RPMI7951 (cell line): ENCODE measurements at regions not wholly inside any gene's neighbourhood (a gene's known extent, or its start where the extent isn't known, plus 50 kb on each side); places are given as distances from the start of the nearest gene placed in this dataset.
"Not testable (repeated sequence)": the region's sequence is repeated elsewhere in the genome, so short reads cannot be mapped to it uniquely, and the experiment has no call there.

Experiments used
- DNase-seq: peaks from one replicate; pipeline ENCODE4 v3.0.0-alpha.2; 2012; ENCODE audit warnings: low read depth

DNA sequence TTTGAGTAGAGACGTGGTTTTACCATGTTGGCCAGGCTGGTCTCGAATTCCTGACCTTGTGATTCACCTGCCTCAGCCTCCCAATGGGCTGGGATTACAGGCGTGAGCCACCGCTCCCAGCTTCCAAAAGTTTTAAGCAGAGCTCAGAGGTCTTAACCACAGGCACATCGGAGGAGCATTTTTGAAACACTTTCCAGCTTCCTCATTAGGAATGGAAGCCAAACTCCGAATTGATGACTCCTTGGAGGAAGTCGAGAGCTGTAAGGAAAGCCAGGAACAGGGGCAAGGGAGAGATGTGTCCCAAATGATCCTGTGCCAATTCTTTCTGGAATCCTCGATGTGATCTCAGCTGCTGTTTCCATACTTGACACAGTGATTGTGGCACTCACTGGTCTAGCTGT lies 56.2 kb upstream of the CCZ1B start:
- peak; percentile 15 for DNase-seq

GRCh38 chr7:6883756-6884155 lies 57.7 kb upstream of the CCZ1B start:
- not testable (repeated sequence) for DNase-seq

DNA sequence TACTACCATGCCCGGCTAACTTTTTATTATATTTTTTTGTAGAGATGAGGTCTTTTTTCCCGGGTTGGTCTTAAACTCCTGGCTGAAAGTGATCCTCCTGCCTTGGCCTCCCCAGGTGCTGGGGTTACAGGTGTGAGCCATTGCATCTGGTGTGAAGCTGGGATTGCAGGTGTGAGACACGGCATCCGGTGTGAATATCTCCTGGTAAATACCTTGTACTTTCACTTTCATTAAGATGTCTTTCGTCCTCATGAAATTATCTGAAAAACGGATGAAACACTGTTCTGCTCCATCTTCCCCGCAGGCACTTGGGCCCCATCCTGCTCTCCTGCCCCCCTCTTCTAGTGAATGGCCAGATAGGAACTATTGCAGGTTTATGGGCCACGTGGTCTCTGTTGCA lies 60.1 kb upstream of the CCZ1B start:
- DNase-seq, result no peak

DNA sequence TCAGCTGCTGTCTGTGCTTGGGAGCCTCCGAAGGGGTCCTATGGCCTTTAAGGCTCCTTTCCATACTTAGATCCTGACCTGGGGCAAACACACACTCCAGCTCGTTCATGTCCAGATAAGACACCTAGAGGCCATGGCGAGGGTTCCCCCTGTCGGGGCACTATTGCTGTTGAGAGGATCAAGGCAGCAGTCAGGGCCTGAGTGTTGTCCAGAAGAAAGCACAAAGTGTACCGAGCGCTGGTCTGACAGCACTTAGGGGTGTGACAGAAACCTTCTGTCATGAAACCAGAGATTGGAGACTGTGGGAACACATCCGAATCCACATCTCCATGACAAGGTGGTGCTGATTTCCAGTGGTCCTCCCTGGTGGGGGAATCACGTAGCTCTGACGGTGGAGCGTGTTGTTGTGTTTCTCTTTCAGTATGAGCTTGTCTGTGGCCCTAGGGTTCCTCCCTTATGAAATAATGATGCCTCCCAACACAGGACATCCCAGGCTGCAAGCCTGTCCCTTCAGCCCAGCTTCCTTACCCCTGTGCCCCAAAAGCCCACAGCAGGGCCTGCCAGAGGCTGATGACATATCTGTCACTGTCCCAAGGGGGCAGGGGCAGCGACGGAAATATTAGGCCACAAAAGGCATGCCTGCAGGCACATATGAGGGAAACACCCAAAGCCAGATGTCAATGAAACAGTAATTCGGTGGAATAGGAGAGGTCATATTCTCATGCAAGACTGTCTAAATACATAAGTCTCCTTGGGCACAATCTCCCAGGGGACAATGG lies 62.4 kb upstream of the CCZ1B start:
- not testable (repeated sequence) for DNase-seq

- no peak for DNase-seq
Observed at GRCh38 chr7:6889252-6889812, 63.3 kb upstream of the CCZ1B start.

- DNase-seq, result not testable (repeated sequence)
Observed at GRCh38 chr7:6902097-6902518, 76.0 kb upstream of the CCZ1B start.

GRCh38 chr7:6903289-6903688 lies 77.2 kb upstream of the CCZ1B start:
- DNase-seq, result not testable (repeated sequence)

GRCh38 chr7:6903792-6904191 lies 77.7 kb upstream of the CCZ1B start:
- not testable (repeated sequence) for DNase-seq

DNA sequence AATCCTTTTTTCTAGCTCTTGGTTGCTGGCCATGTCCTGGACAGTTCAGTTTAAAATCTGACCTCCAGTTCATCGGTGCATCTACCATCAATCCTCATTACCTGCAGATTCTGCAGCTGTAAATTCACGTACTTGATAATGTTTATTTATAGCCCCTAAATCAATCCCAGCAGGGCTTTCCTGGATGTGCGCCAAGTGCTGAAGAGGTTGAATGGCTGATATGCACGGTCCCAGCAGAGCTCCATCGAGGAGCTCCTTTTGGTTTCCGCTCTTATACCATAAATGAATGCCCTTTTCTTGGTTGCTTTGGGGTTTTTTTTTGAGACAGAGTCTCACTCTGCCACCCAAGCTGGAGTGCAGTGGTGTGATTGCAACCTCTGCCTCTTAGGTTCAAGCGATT lies 91.2 kb upstream of the CCZ1B start:
- no peak for DNase-seq

DNA sequence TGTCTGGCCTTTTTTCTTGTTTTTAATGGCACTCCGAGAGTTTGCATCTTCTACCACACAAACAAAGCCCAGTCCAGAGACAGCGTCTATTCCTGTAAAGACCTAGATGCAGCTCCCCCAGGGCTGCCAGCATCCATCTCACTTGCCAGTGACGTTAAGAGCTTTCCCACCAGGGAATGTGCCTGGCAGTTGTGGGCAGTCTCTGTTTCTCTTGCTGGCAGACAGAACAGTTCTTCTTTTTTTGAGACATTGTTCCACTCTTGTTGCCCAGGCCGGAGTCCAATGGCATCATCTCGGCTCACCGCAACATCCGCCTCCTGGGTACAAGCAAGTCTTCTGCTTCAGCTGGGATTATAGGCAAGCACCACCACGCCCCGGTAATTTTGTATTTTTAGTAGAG lies 93.1 kb upstream of the CCZ1B start:
- DNase-seq, result not testable (repeated sequence)

DNA sequence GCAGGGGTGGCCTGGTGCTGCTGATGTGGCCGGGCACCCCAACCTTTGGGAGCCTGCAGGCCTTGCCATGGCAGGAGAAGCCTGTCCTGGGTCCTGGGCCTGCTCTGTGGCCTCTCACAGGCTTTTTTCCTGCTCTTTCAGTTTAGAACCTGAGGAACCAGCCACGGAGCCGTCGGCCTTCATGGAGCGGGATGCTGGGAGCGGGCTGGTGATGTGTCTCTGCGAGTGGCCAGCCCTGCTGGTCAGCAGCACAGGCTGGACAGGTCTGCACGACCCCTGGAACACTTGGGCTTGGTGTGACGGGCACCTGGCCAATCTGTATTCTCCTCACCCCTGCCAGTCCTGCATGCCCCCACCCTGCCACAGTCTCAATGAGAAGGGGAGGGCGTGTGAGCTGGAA lies 98.4 kb upstream of the CCZ1B start:
- DNase-seq, result not testable (repeated sequence)

GRCh38 chr7:6926193-6927174 lies 100.4 kb upstream of the CCZ1B start:
- not testable (repeated sequence) for DNase-seq

DNA sequence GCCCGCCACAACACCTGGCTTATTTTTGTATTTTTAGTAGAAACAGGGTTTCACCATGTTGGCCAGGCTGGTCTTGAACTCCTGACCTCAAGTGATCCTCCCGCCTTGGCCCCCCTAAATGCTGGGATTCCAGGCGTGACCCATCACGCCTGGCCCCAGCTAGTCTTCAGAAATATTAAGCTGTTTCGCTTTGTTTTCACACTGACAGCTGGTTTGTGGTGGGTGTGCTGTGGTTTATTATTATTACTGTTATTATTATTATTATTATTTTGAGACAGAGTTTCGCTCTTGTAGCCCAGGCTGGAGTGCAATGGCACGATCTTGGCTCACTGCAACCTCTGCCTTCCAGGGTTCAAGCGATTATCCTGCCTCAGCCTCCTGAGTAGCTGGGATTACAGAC lies 101.6 kb upstream of the CCZ1B start:
- not testable (repeated sequence) for DNase-seq

GRCh38 chr7:6929588-6929987 lies 103.5 kb upstream of the CCZ1B start:
- not testable (repeated sequence) for DNase-seq

GRCh38 chr7:6930081-6930635 lies 104.1 kb upstream of the CCZ1B start:
- not testable (repeated sequence) for DNase-seq

- not testable (repeated sequence) for DNase-seq
Observed at GRCh38 chr7:6930787-6931186, 104.7 kb upstream of the CCZ1B start.

DNA sequence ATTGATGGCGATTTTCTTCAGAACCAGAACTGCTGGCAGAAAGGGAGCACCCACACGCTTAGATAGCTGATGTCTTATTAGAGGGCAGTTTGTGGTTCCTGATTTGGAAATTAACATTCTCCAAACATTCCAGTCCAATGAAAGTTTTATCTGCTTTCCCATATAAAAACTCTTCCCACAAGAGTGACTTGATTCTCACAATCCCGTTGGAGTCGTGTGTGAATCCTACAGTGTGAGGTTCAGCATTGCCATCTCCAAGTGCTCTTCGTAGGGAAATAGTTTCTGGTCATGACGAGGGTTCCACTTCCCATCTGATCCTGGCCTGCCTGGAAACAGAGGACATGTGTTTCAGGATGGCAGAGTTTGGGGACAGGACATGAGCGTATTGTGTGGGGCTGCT lies 105.4 kb upstream of the CCZ1B start:
- not testable (repeated sequence) for DNase-seq

- not testable (repeated sequence) for DNase-seq
Observed at GRCh38 chr7:6933954-6934632, 108.0 kb upstream of the CCZ1B start.

DNA sequence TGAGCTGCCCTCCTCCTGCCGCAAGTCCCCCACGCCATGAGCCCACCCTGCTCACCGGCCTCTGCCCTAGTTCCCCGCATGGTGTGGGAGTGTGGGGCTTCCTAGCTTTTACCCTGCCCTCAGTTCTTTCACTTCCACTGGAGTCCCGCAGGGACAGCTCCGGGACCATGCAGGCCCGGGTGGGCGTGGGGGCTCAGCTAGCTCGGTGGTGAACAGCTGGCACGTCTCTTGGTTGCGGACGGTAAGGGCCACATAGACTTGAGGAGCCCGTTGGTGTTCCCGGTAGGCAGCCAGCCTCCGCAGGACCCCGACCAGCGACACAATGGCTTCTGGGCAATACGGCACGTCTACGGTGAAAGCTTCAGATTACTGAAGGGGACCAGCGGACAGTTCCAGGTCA lies 108.9 kb upstream of the CCZ1B start:
- no peak for DNase-seq

GRCh38 chr7:6936626-6937025 lies 110.6 kb upstream of the CCZ1B start:
- DNase-seq, result peak; percentile 35

DNA sequence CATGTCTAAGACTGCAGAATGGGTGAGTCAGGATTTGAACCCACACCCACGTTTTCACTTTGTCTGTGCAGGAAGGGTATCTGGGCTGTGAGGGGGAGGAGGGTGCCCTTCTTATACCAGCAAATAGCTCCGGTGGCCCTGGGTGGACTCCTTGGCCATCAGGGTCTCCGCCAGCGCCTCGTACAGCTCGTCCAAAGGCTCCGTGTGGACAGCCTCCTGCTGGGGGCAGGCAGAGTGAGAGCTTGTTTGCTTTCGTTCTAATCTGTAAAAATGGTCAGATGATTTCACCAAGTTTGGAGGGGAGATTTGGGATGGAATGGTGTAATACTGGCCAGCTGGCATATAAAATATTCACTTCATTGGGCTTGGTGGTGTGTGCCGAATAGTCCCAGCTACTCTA lies 111.7 kb upstream of the CCZ1B start:
- not testable (repeated sequence) for DNase-seq
